ENCODE measurements at regions not wholly inside any gene's neighbourhood (a gene's known extent, or its start where the extent isn't known, plus 50 kb on each side); places are given as distances from the start of the nearest gene placed in this dataset.

- Histone ChIP-seq H3K36me3 (ENCODE audit: control insufficient read depth, insufficient read depth, low read length) (no peaks in the 10 kb centered on the region), H4K5ac (ENCODE audit: low read length) (no peak overlapping the region), H4K8ac (ENCODE audit: low read depth, low read length) (no peak overlapping the region), H2BK15ac (replicated peaks; ENCODE audit: low read depth) (no peak overlapping the region), H2BK120ac (ENCODE audit: low read depth, low read length) (no peak overlapping the region), H3K4me3 (ENCODE audit: low read length) (no peak overlapping the region), H3K27ac (ENCODE audit: low read depth, low read length) (no peak overlapping the region), H3K4me2 (ENCODE audit: low read length) (no peak overlapping the region), H3K27me3 (ENCODE audit: insufficient read depth, low read length, poor library complexity) (no peaks in the 10 kb centered on the region), H3K79me2 (ENCODE audit: control insufficient read depth, insufficient read depth, low read length) (no peaks in the 10 kb centered on the region), H2BK5ac (ENCODE audit: low read length) (no peak overlapping the region), H3K9ac (ENCODE audit: low read length) (no peak overlapping the region), H3K56ac (ENCODE audit: low read length) (no peak overlapping the region), H2AK5ac (ENCODE audit: low read length) (no peak overlapping the region), H3K79me1 (ENCODE audit: low read length) (no peaks in the 10 kb centered on the region), H3K4me1 (ENCODE audit: control insufficient read depth, low read depth, low read length) (peaks cover 5% of the 10 kb centered on the region), H3K4ac (ENCODE audit: low read depth, low read length) (no peak overlapping the region), H3K23ac (ENCODE audit: low read length) (no peak overlapping the region), H3K18ac (ENCODE audit: low read length) (no peak overlapping the region)
- WGBS (ENCODE audit: extremely low coverage, insufficient coverage, low lambda C conversion rate), result no CpG with 5 or more reads among the region's 4 CpGs
- no peak for DNase-seq
These were observed 248.0 kb downstream of the RPS24 start for GRCh38 chr10:78281627-78282026.

- no peak overlapping the region for H4K8ac ChIP-seq (ENCODE audit: low read depth, low read length)
- no peak overlapping the region for H3K4me3 ChIP-seq (ENCODE audit: low read length)
- no peak overlapping the region for H2BK5ac ChIP-seq (ENCODE audit: low read length)
- no peak overlapping the region for H3K27ac ChIP-seq (ENCODE audit: low read depth, low read length)
- H3K56ac ChIP-seq (ENCODE audit: low read length), result no peak overlapping the region
- H2AK5ac ChIP-seq (ENCODE audit: low read length), result no peak overlapping the region
- no peak overlapping the region for H2BK15ac ChIP-seq (replicated peaks; ENCODE audit: low read depth)
- no peak overlapping the region for H3K9ac ChIP-seq (ENCODE audit: low read length)
- H3K36me3 ChIP-seq (ENCODE audit: control insufficient read depth, insufficient read depth, low read length), result no peaks in the 10 kb centered on the region
- WGBS (ENCODE audit: extremely low coverage, insufficient coverage, low lambda C conversion rate), result no CpG with 5 or more reads among the region's 3 CpGs
- no peak overlapping the region for H3K4me2 ChIP-seq (ENCODE audit: low read length)
- DNase-seq, result peak; percentile 72
- peaks cover 4% of the 10 kb centered on the region for H3K4me1 ChIP-seq (ENCODE audit: control insufficient read depth, low read depth, low read length)
- no peaks in the 10 kb centered on the region for H3K27me3 ChIP-seq (ENCODE audit: insufficient read depth, low read length, poor library complexity)
- no peaks in the 10 kb centered on the region for H3K79me2 ChIP-seq (ENCODE audit: control insufficient read depth, insufficient read depth, low read length)
- H3K4ac ChIP-seq (ENCODE audit: low read depth, low read length), result no peak overlapping the region
- H3K23ac ChIP-seq (ENCODE audit: low read length), result no peak overlapping the region
- H2BK120ac ChIP-seq (ENCODE audit: low read depth, low read length), result no peak overlapping the region
- H4K5ac ChIP-seq (ENCODE audit: low read length), result no peak overlapping the region
- no peak overlapping the region for H3K18ac ChIP-seq (ENCODE audit: low read length)
- no peaks in the 10 kb centered on the region for H3K79me1 ChIP-seq (ENCODE audit: low read length)
These were observed 249.5 kb downstream of the RPS24 start for GRCh38 chr10:78283069-78283682.

- Histone ChIP-seq H2BK15ac (replicated peaks; ENCODE audit: low read depth) (no peak overlapping the region), H3K79me2 (ENCODE audit: control insufficient read depth, insufficient read depth, low read length) (no peaks in the 10 kb centered on the region), H3K56ac (ENCODE audit: low read length) (no peak overlapping the region), H3K4ac (ENCODE audit: low read depth, low read length) (no peak overlapping the region), H3K9ac (ENCODE audit: low read length) (no peak overlapping the region), H3K23ac (ENCODE audit: low read length) (peak overlapping the region; percentile 26), H2BK120ac (ENCODE audit: low read depth, low read length) (no peak overlapping the region), H2BK5ac (ENCODE audit: low read length) (no peak overlapping the region), H4K8ac (ENCODE audit: low read depth, low read length) (no peak overlapping the region), H3K4me1 (ENCODE audit: control insufficient read depth, low read depth, low read length) (peaks cover 4% of the 10 kb centered on the region), H3K18ac (ENCODE audit: low read length) (no peak overlapping the region), H3K36me3 (ENCODE audit: control insufficient read depth, insufficient read depth, low read length) (no peaks in the 10 kb centered on the region), H2AK5ac (ENCODE audit: low read length) (no peak overlapping the region), H3K4me3 (ENCODE audit: low read length) (no peak overlapping the region), H4K5ac (ENCODE audit: low read length) (no peak overlapping the region), H3K4me2 (ENCODE audit: low read length) (no peak overlapping the region), H3K79me1 (ENCODE audit: low read length) (no peaks in the 10 kb centered on the region), H3K27ac (ENCODE audit: low read depth, low read length) (no peak overlapping the region), H3K27me3 (ENCODE audit: insufficient read depth, low read length, poor library complexity) (no peaks in the 10 kb centered on the region)
- no CpG with 5 or more reads among the region's 4 CpGs for WGBS (ENCODE audit: extremely low coverage, insufficient coverage, low lambda C conversion rate)
- DNase-seq, result no peak
These were observed 250.7 kb downstream of the RPS24 start for GRCh38 chr10:78284381-78284780.

GRCh38 chr10:78285226-78285625, 251.6 kb downstream of the RPS24 start:
- Histone ChIP-seq H3K9ac (ENCODE audit: low read length) (no peak overlapping the region), H3K36me3 (ENCODE audit: control insufficient read depth, insufficient read depth, low read length) (no peaks in the 10 kb centered on the region), H3K56ac (ENCODE audit: low read length) (no peak overlapping the region), H2AK5ac (ENCODE audit: low read length) (no peak overlapping the region), H3K4me1 (ENCODE audit: control insufficient read depth, low read depth, low read length) (peaks cover 4% of the 10 kb centered on the region), H3K79me1 (ENCODE audit: low read length) (no peaks in the 10 kb centered on the region), H2BK120ac (ENCODE audit: low read depth, low read length) (no peak overlapping the region), H3K18ac (ENCODE audit: low read length) (no peak overlapping the region), H4K5ac (ENCODE audit: low read length) (no peak overlapping the region), H2BK15ac (replicated peaks; ENCODE audit: low read depth) (no peak overlapping the region), H3K4me2 (ENCODE audit: low read length) (no peak overlapping the region), H4K8ac (ENCODE audit: low read depth, low read length) (no peak overlapping the region), H3K4ac (ENCODE audit: low read depth, low read length) (no peak overlapping the region), H3K23ac (ENCODE audit: low read length) (no peak overlapping the region), H3K27me3 (ENCODE audit: insufficient read depth, low read length, poor library complexity) (no peaks in the 10 kb centered on the region), H3K27ac (ENCODE audit: low read depth, low read length) (no peak overlapping the region), H3K4me3 (ENCODE audit: low read length) (no peak overlapping the region), H3K79me2 (ENCODE audit: control insufficient read depth, insufficient read depth, low read length) (no peaks in the 10 kb centered on the region), H2BK5ac (ENCODE audit: low read length) (no peak overlapping the region)
- no CpG with 5 or more reads among the region's 5 CpGs for WGBS (ENCODE audit: extremely low coverage, insufficient coverage, low lambda C conversion rate)
- no peak for DNase-seq

- Histone ChIP-seq H3K56ac (ENCODE audit: low read length) (no peak overlapping the region), H3K79me1 (ENCODE audit: low read length) (no peaks in the 10 kb centered on the region), H2BK15ac (replicated peaks; ENCODE audit: low read depth) (no peak overlapping the region), H2BK120ac (ENCODE audit: low read depth, low read length) (no peak overlapping the region), H3K23ac (ENCODE audit: low read length) (no peak overlapping the region), H4K8ac (ENCODE audit: low read depth, low read length) (no peak overlapping the region), H4K5ac (ENCODE audit: low read length) (no peak overlapping the region), H2BK5ac (ENCODE audit: low read length) (no peak overlapping the region), H3K79me2 (ENCODE audit: control insufficient read depth, insufficient read depth, low read length) (no peaks in the 10 kb centered on the region), H3K4me2 (ENCODE audit: low read length) (no peak overlapping the region), H3K4me3 (ENCODE audit: low read length) (no peak overlapping the region), H3K9ac (ENCODE audit: low read length) (no peak overlapping the region), H3K27ac (ENCODE audit: low read depth, low read length) (no peak overlapping the region), H3K4ac (ENCODE audit: low read depth, low read length) (no peak overlapping the region), H2AK5ac (ENCODE audit: low read length) (no peak overlapping the region), H3K27me3 (ENCODE audit: insufficient read depth, low read length, poor library complexity) (no peaks in the 10 kb centered on the region), H3K36me3 (ENCODE audit: control insufficient read depth, insufficient read depth, low read length) (no peaks in the 10 kb centered on the region), H3K4me1 (ENCODE audit: control insufficient read depth, low read depth, low read length) (peaks cover 4% of the 10 kb centered on the region), H3K18ac (ENCODE audit: low read length) (no peak overlapping the region)
- WGBS (ENCODE audit: extremely low coverage, insufficient coverage, low lambda C conversion rate), result no CpG with 5 or more reads among the region's 1 CpG
- peak; percentile 41 for DNase-seq
These were observed 252.5 kb downstream of the RPS24 start for GRCh38 chr10:78286186-78286585.

GRCh38 chr10:78286668-78287067, 253.0 kb downstream of the RPS24 start:
- Histone ChIP-seq H3K4ac (ENCODE audit: low read depth, low read length) (no peak overlapping the region), H3K9ac (ENCODE audit: low read length) (no peak overlapping the region), H3K56ac (ENCODE audit: low read length) (no peak overlapping the region), H3K79me1 (ENCODE audit: low read length) (no peaks in the 10 kb centered on the region), H3K27me3 (ENCODE audit: insufficient read depth, low read length, poor library complexity) (no peaks in the 10 kb centered on the region), H3K23ac (ENCODE audit: low read length) (no peak overlapping the region), H3K4me2 (ENCODE audit: low read length) (no peak overlapping the region), H2BK15ac (replicated peaks; ENCODE audit: low read depth) (no peak overlapping the region), H3K4me1 (ENCODE audit: control insufficient read depth, low read depth, low read length) (peaks cover 4% of the 10 kb centered on the region), H3K36me3 (ENCODE audit: control insufficient read depth, insufficient read depth, low read length) (no peaks in the 10 kb centered on the region), H3K79me2 (ENCODE audit: control insufficient read depth, insufficient read depth, low read length) (no peaks in the 10 kb centered on the region), H3K27ac (ENCODE audit: low read depth, low read length) (no peak overlapping the region), H3K4me3 (ENCODE audit: low read length) (no peak overlapping the region), H4K5ac (ENCODE audit: low read length) (no peak overlapping the region), H2BK5ac (ENCODE audit: low read length) (no peak overlapping the region), H3K18ac (ENCODE audit: low read length) (no peak overlapping the region), H2BK120ac (ENCODE audit: low read depth, low read length) (no peak overlapping the region), H4K8ac (ENCODE audit: low read depth, low read length) (no peak overlapping the region), H2AK5ac (ENCODE audit: low read length) (no peak overlapping the region)
- no CpG with 5 or more reads among the region's 9 CpGs for WGBS (ENCODE audit: extremely low coverage, insufficient coverage, low lambda C conversion rate)
- no peak for DNase-seq

Measured in mesendoderm (in vitro differentiated cells).